Neural progenitor cell (in vitro differentiated cells): ENCODE measurements at regions not wholly inside any gene's neighbourhood (a gene's known extent, or its start where the extent isn't known, plus 50 kb on each side); places are given as distances from the start of the nearest gene placed in this dataset.

Source experiments
- DNase-seq: peaks from one replicate; pipeline ENCODE4 v3.0.0-alpha.2; 2016; ENCODE audit warnings: low spot score
- H2AFZ ChIP-seq: fragments of 200-600 bp; sonication (generic); replicated peaks from 2 replicates; pipeline ENCODE4 v1.6.1; 2016; ENCODE audit warnings: antibody characterized with exemption
- H3F3A ChIP-seq: fragments of 200-600 bp; sonication (generic); 2 replicates; pipeline ENCODE4 v1.6.1; 2016; ENCODE audit warnings: antibody characterized with exemption, low read depth
- H3K27ac ChIP-seq: fragments of 200-600 bp; sonication (generic); 2 replicates; pipeline ENCODE4 v1.5.1; 2016; ENCODE audit warnings: mild to moderate bottlenecking
- H3K27me3 ChIP-seq: fragments of 200-600 bp; sonication (generic); 2 replicates; pipeline ENCODE4 v1.6.1; 2016; ENCODE audit warnings: mild to moderate bottlenecking, moderate library complexity
- H3K36me3 ChIP-seq: fragments of 200-600 bp; sonication (generic); 2 replicates; pipeline ENCODE4 v1.5.1; 2016
- H3K4me1 ChIP-seq: fragments of 200-600 bp; sonication (generic); 2 replicates; pipeline ENCODE4 v1.6.1; 2016; ENCODE audit warnings: mixed run types
- H3K4me2 ChIP-seq: fragments of 200-600 bp; sonication (generic); 2 replicates; pipeline ENCODE4 v1.6.1; 2016
- H3K4me3 ChIP-seq: fragments of 200-600 bp; sonication (generic); 2 replicates; pipeline ENCODE4 v1.5.1; 2016
- H3K79me2 ChIP-seq: fragments of 200-600 bp; sonication (generic); 2 replicates; pipeline ENCODE4 v1.6.1; 2016; ENCODE audit warnings: low read depth
- H3K9ac ChIP-seq: fragments of 200-600 bp; sonication (generic); 2 replicates; pipeline ENCODE4 v1.6.1; 2016
- H3K9me3 ChIP-seq: fragments of 200-600 bp; sonication (generic); 2 replicates; pipeline ENCODE4 v1.5.1; 2016; ENCODE audit warnings: low read depth
- H4K20me1 ChIP-seq: fragments of 200-600 bp; sonication (generic); 2 replicates; pipeline ENCODE4 v1.6.1; 2016; ENCODE audit warnings: low read depth
- H3K27ac Mint-ChIP-seq: 3 replicates; pipeline ENCODE4 v1.8.0; 2021; ENCODE audit warnings: mixed read lengths
- H3K27me3 Mint-ChIP-seq: 2 replicates; pipeline ENCODE4 v1.8.0; 2022; ENCODE audit warnings: low read depth, mild to moderate bottlenecking, inconsistent platforms, moderate library complexity, mixed read lengths; ENCODE audit not compliant: insufficient read depth
- H3K36me3 Mint-ChIP-seq: 3 replicates; pipeline ENCODE4 v1.8.0; 2021; ENCODE audit warnings: mixed read lengths
- H3K4me1 Mint-ChIP-seq: 3 replicates; pipeline ENCODE4 v1.8.0; 2021; ENCODE audit warnings: mixed read lengths
- H3K4me3 Mint-ChIP-seq: 3 replicates; pipeline ENCODE4 v1.8.0; 2021; ENCODE audit warnings: mild to moderate bottlenecking, moderate library complexity, mixed read lengths
- H3K9me3 Mint-ChIP-seq: 3 replicates; pipeline ENCODE4 v1.8.0; 2020; ENCODE audit warnings: mixed read lengths
- EZH2 ChIP-seq: fragments of 200-600 bp; sonication (generic); IDR thresholded peaks from 2 replicates; pipeline ENCODE4 v1.6.1; 2017; ENCODE audit warnings: antibody characterized with exemption, mild to moderate bottlenecking, moderate library complexity
- EZH2phosphoT487 ChIP-seq: fragments of 200-600 bp; sonication (generic); IDR thresholded peaks from 2 replicates; pipeline ENCODE4 v1.6.1; 2017; ENCODE audit warnings: antibody characterized with exemption
- TF ChIP-seq, protein P1 (sequence below): fragments of 200-600 bp; sonication (generic); IDR thresholded peaks from 2 replicates; pipeline ENCODE4 v1.5.1; 2017; ENCODE audit warnings: antibody characterized with exemption, mild to moderate bottlenecking

DNA sequence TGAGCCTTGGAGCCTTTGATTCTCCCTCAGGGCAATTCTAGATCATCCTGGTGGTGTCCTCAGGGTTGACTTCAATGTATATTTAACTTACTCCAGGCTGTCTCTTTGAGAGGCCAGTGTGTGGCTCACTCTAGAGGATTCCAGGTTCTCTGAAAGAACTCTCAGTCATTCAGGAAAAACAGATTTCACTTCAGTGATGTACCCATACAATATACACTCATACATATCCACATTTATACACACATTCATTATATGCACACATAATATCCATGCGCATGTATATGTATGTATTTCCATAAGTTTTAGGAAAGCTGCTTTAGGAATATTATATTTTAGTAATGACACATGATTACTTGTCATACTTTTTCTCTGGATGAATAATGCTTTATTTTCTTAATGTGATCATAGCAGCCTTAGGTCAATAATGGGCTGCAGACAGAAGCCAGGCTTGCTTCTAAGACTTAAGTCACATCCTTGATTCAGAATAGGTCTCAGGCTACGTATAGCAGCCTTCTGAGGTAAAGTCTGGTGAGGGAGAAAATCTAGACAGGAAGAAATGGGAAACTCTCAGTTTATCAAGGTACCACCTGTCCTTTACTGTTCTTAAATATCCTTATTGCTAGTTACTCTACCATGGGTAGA lies 397.0 kb downstream of the GPAT3 start:
- Histone ChIP-seq H3K9ac (no peak overlapping the region), H3K4me3 (no peak overlapping the region), H3K36me3 (no peaks in the 10 kb centered on the region), H3K4me1 (peaks cover 13% of the 10 kb centered on the region), H3K27me3 (no peaks in the 10 kb centered on the region), H4K20me1 (no peaks in the 10 kb centered on the region), H3K27ac (no peak overlapping the region), H3K79me2 (no peaks in the 10 kb centered on the region), H3K9me3 (no peaks in the 10 kb centered on the region), H2AFZ (no peak overlapping the region), H3F3A (no peaks in the 10 kb centered on the region), H3K4me2 (no peak overlapping the region)
- Mint-ChIP-seq H3K36me3 (no peaks in the 10 kb centered on the region), H3K4me1 (peaks cover 3% of the 10 kb centered on the region), H3K27me3 (no peaks in the 10 kb centered on the region), H3K27ac (no peak overlapping the region), H3K4me3 (no peak overlapping the region), H3K9me3 (no peaks in the 10 kb centered on the region)
- TF ChIP-seq EZH2phosphoT487, result no peak
- TF ChIP-seq, protein P1, sequence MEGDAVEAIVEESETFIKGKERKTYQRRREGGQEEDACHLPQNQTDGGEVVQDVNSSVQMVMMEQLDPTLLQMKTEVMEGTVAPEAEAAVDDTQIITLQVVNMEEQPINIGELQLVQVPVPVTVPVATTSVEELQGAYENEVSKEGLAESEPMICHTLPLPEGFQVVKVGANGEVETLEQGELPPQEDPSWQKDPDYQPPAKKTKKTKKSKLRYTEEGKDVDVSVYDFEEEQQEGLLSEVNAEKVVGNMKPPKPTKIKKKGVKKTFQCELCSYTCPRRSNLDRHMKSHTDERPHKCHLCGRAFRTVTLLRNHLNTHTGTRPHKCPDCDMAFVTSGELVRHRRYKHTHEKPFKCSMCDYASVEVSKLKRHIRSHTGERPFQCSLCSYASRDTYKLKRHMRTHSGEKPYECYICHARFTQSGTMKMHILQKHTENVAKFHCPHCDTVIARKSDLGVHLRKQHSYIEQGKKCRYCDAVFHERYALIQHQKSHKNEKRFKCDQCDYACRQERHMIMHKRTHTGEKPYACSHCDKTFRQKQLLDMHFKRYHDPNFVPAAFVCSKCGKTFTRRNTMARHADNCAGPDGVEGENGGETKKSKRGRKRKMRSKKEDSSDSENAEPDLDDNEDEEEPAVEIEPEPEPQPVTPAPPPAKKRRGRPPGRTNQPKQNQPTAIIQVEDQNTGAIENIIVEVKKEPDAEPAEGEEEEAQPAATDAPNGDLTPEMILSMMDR, result no peak
- no peak for TF ChIP-seq EZH2
- DNase-seq, result no peak

DNA sequence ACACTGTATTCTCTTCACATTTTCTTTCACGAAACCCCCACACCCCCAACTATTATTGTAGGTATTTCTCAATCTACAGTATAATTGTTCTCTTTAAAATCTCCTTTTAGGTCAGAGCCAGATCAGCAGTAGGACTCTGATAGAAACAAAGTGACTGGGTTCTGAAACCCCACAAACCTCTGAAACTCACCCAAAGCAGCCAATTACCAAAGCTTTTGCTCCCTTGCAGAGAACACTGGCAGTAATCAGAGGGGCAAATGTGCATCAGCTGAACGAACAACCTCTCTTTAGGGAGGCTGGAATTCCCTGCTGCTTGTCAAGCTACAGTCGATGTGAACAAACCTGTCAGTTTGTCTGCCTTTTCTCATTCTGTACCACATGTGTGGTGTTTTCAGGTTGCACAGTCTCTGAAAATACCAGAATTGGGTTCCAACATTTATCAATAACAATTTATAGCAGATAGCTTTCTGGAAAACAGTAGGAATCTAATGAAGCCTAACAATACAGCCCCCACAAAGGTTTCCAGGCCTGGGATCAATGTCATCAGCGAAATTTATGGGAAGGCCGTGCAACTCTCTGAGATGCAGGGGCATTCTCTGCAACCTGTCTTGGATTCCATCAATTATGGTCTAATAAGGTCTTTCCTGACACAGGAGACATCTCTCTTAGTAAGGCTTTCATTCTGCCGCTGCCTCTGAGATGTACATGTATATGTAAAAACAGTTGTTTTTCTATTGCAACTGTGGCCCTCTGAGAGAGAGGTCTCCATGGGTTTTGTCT lies 395.9 kb downstream of the GPAT3 start:
- Histone ChIP-seq H3K36me3 (no peaks in the 10 kb centered on the region), H3K9me3 (no peaks in the 10 kb centered on the region), H3K27ac (peak overlapping the region; percentile 42), H3F3A (no peaks in the 10 kb centered on the region), H3K4me3 (no peak overlapping the region), H3K4me1 (peaks cover 13% of the 10 kb centered on the region), H3K9ac (no peak overlapping the region), H3K27me3 (no peaks in the 10 kb centered on the region), H3K79me2 (no peaks in the 10 kb centered on the region), H2AFZ (peak overlapping the region; percentile 75), H4K20me1 (no peaks in the 10 kb centered on the region), H3K4me2 (no peak overlapping the region)
- peak; percentile 24 for DNase-seq
- Mint-ChIP-seq H3K36me3 (no peaks in the 10 kb centered on the region), H3K9me3 (no peaks in the 10 kb centered on the region), H3K27ac (no peak overlapping the region), H3K4me3 (no peak overlapping the region), H3K4me1 (peaks cover 3% of the 10 kb centered on the region), H3K27me3 (no peaks in the 10 kb centered on the region)
- TF ChIP-seq EZH2 (no peak), EZH2phosphoT487 (no peak)
- TF ChIP-seq, protein P1, result no peak

DNA sequence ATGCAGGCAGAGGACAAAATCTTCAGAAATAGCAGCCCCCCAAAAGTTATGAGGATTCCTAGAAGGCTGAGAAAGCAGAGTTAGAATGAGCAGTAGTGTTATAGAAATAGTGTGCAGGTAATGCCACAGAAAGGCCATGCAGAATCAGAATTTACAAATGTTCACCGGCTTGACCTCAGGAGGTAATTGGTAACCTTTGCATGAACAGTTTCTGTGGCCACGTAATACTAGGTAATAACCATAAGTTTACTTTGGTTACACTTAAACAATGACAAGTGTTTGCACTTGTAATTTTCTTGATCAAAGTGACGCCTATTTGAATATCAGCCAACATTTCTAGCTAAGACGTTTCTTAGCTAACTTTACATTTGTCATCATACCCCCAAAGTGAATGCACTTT lies 393.6 kb downstream of the GPAT3 start:
- Mint-ChIP-seq H3K36me3 (no peaks in the 10 kb centered on the region), H3K27ac (no peak overlapping the region), H3K9me3 (no peaks in the 10 kb centered on the region), H3K4me1 (peaks cover 3% of the 10 kb centered on the region), H3K4me3 (no peak overlapping the region), H3K27me3 (no peaks in the 10 kb centered on the region)
- H3K4me3 ChIP-seq, result no peak overlapping the region
- H3K9ac ChIP-seq, result no peak overlapping the region
- H2AFZ ChIP-seq, result no peak overlapping the region
- H3K79me2 ChIP-seq, result no peaks in the 10 kb centered on the region
- no peaks in the 10 kb centered on the region for H3K36me3 ChIP-seq
- no peak overlapping the region for H3K27ac ChIP-seq
- H4K20me1 ChIP-seq, result no peaks in the 10 kb centered on the region
- H3F3A ChIP-seq, result no peaks in the 10 kb centered on the region
- peaks cover 13% of the 10 kb centered on the region for H3K4me1 ChIP-seq
- DNase-seq, result no peak
- no peak overlapping the region for H3K4me2 ChIP-seq
- H3K27me3 ChIP-seq, result no peaks in the 10 kb centered on the region
- TF ChIP-seq EZH2phosphoT487 (no peak), EZH2 (no peak)
- TF ChIP-seq, protein P1, result no peak
- no peaks in the 10 kb centered on the region for H3K9me3 ChIP-seq
